GM12864 (cell line): ENCODE measurements at regions not wholly inside any gene's neighbourhood (a gene's known extent, or its start where the extent isn't known, plus 50 kb on each side); places are given as distances from the start of the nearest gene placed in this dataset.

ENCODE experiments used
- DNase-seq: peaks from one replicate; pipeline ENCODE4 v3.0.0-alpha.2; 2011; ENCODE audit warnings: low read depth
- H3K4me3 ChIP-seq: 2 replicates; pipeline ENCODE4 v1.5.1; 2011; ENCODE audit warnings: mild to moderate bottlenecking, low read depth, low read length, control low read depth
- CTCF ChIP-seq: IDR thresholded peaks from 2 replicates; pipeline ENCODE4 v1.5.1; 2011; ENCODE audit warnings: low read depth, mild to moderate bottlenecking, moderate library complexity, low read length, control low read depth, inconsistent platforms; ENCODE audit errors: missing control alignments

DNA sequence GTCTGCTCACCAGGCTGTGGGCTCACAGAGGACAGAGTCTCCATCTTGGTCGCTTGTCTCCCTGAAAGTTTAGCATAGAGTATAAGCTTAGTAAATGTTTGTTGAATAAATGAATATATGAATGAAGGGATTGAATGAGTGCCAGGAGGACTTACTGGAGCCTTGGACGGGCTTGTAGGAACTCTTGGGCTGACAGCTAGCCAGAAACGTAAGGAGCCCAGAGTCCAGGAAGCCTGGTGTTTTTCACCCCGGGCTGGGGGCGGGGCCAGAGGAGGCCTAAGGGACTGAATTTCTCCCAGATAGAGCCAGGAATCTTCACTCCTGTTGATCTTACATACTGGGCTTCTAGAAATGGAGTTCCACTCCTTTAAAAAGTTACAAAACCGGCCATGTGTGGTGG, 68.5 kb upstream of the SRSF6 start:
- no peak for TF ChIP-seq CTCF
- no peak overlapping the region for H3K4me3 ChIP-seq
- no peak for DNase-seq

DNA sequence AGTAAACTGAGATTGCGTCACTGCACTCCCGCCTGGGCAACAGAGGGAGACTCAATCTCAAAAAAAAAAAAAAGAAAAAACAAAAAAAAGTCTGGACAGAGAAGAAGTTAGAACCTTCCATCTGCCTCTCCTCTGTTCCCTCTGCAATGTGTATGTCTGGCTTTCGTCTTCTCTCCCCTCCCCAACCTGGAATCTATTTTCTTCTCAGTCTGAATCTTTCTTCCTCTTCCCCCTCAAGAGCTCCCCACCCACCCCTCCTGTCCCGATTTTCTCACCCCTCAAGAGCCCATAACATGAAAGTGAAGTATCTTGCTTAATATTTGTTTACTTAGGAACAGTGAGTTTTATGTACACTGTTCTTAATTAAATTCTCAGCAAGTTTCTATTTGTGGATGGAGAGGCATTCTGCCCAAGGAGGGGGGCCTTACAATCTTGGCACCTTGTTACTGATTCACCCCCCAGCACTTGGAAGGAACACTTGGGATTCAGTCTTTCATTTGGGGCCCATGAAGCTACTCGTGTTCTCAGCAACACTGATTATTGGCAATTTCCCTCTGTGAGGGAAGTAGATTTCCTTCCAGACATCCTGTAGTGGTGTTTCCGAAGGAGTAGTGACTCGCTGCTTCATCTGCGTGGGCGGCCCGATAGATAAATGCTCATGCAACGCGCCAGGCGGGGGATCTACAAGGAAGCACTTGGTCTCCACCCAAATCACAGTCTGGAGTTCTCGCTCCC, 69.3 kb upstream of the SRSF6 start:
- no peak overlapping the region for H3K4me3 ChIP-seq
- TF ChIP-seq CTCF = no peak
- DNase-seq = no peak

GRCh38 chr20:43387737-43388136, 70.0 kb upstream of the SRSF6 start:
- DNase-seq = no peak
- no peak overlapping the region for H3K4me3 ChIP-seq
- no peak for TF ChIP-seq CTCF

- no peak overlapping the region for H3K4me3 ChIP-seq
- DNase-seq = no peak
- TF ChIP-seq CTCF = no peak
Measured at GRCh38 chr20:43386878-43387277, 70.8 kb upstream of the SRSF6 start.

DNA sequence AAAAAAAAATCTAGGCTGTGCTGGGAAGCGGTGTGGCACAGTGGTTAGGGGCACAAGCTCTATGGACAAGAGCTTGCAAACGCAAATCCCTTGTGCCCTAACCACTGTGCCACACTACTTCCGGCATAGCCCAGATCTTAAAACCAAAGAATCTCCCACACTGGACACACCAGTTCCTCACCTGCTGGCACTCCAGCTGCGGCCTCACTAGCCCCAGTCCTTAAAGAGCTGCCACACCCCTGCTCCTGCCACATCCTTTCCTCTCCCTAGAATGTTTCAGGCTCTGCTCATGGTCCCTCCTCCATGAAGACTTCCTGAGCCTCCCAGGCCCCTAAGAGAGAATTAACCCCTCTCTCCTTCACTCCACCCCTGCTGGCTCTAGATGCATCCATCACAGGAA, 71.8 kb upstream of the SRSF6 start:
- no peak for TF ChIP-seq CTCF
- H3K4me3 ChIP-seq = no peak overlapping the region
- no peak for DNase-seq

DNA sequence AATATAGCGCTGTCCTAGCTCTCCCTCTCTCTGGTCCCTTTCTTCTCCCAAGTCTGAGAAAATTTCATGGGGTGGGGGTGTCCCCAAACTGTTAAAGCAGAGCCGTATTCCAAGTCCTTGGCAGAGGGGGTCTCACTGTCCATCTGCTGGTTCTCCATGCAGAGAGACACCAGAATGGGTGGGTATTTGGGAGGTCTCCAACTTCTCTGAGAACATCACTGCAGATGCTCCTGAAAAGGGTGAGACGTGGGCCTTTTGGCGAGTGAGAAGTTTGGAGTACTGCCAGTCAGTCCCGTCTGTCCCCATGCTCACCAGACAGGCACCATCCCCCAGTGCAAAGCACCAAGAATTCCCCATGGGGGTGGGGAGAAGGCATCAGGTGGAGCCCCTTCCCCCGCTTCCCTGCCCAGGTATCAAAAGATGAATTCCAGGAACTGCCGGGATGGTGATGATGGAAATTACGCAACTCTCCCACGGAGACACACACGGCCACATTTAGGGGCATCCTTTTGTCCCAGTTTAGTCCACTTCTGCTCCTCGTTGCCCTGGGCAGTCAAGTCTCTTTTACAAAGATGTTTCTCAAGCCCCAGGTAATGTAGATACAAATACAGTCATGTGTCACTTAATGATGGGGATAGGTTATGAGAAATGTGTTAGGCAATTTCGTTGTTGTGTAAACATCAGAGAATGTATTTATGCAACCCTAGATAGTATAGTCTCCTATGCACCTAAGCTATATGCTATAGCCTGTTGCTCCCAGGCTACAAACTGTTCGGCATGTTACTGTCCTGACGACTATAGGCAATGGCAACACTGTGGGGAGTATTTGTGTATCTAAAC, 73.4 kb upstream of the SRSF6 start:
- no peak overlapping the region for H3K4me3 ChIP-seq
- TF ChIP-seq CTCF = no peak
- DNase-seq = no peak
